WTC11 (cell line): ENCODE measurements at regions not wholly inside any gene's neighbourhood (a gene's known extent, or its start where the extent isn't known, plus 50 kb on each side); places are given as distances from the start of the nearest gene placed in this dataset.

Experiments
- ARID4B ChIP-seq: sonication (generic); formaldehyde crosslinking; IDR thresholded peaks from 2 replicates; pipeline ENCODE4 v1.8.0; 2023; ENCODE audit warnings: missing genetic modification reagents, mild to moderate bottlenecking, borderline replicate concordance
- ATF3 ChIP-seq: sonication (generic); formaldehyde crosslinking; conservative IDR thresholded peaks from 2 replicates; pipeline ENCODE4 v1.8.1; 2022; ENCODE audit warnings: mild to moderate bottlenecking, missing genetic modification reagents
- CTCF ChIP-seq: fragments of 200-600 bp; IDR thresholded peaks from 2 replicates; pipeline ENCODE4 v1.8.0; 2022; ENCODE audit warnings: antibody characterized with exemption
- E2F1 ChIP-seq: sonication (generic); formaldehyde crosslinking; IDR thresholded peaks from 2 replicates; pipeline ENCODE4 v1.8.0; 2022; ENCODE audit warnings: mild to moderate bottlenecking, missing genetic modification reagents
- GABPB1 ChIP-seq: sonication (generic); formaldehyde crosslinking; IDR thresholded peaks from 2 replicates; pipeline ENCODE4 v1.8.1; 2023; ENCODE audit warnings: mild to moderate bottlenecking, missing genetic modification reagents
- IRF2 ChIP-seq: sonication (generic); formaldehyde crosslinking; IDR thresholded peaks from 2 replicates; pipeline ENCODE4 v1.8.0; 2022; ENCODE audit warnings: low read depth, missing genetic modification reagents, borderline replicate concordance
- NR3C1 ChIP-seq: sonication (generic); formaldehyde crosslinking; conservative IDR thresholded peaks from 2 replicates; pipeline ENCODE4 v1.8.1; 2023; ENCODE audit warnings: low read depth, mild to moderate bottlenecking, missing genetic modification reagents
- OVOL2 ChIP-seq: fragments of 250-450 bp; sonication (Bioruptor Pico); IDR thresholded peaks from 2 replicates; pipeline ENCODE4 v1.9.0; 2021; ENCODE audit warnings: mild to moderate bottlenecking, borderline replicate concordance
- USF2 ChIP-seq: sonication (generic); formaldehyde crosslinking; IDR thresholded peaks from 2 replicates; pipeline ENCODE4 v1.8.1; 2023; ENCODE audit warnings: mild to moderate bottlenecking, missing genetic modification reagents, moderate library complexity

GRCh38 chr6:67814262-67814661 lies 820.8 kb upstream of the ADGRB3 start:
- TF ChIP-seq NR3C1 (CRISPR knock-in tag) (no peak), ARID4B (CRISPR knock-in tag) (no peak), CTCF (no peak), IRF2 (CRISPR knock-in tag) (no peak), GABPB1 (CRISPR knock-in tag) (no peak), USF2 (CRISPR knock-in tag) (no peak), E2F1 (CRISPR knock-in tag) (no peak), ATF3 (CRISPR knock-in tag) (no peak), OVOL2 (CRISPR knock-in tag) (no peak)
